KBM-7 (cell line): ENCODE measurements at regions not wholly inside any gene's neighbourhood (a gene's known extent, or its start where the extent isn't known, plus 50 kb on each side); places are given as distances from the start of the nearest gene placed in this dataset.
A peak's percentile ranks its signal among the peaks of the same experiment; 100 is the strongest.

Source experiments
- DNase-seq: peaks from one replicate; pipeline ENCODE4 v3.0.0-alpha.2; 2015
- in situ Hi-C: fragments of 300-500 bp; cut with MboI; formaldehyde crosslinking; loops from 2 replicates; pipeline ENCODE4 v1.14.3; 2020; ENCODE audit warnings: low sequenced_read_pairs, low pct_unique_long_range_greater_than_20kb, mixed read lengths

DNA sequence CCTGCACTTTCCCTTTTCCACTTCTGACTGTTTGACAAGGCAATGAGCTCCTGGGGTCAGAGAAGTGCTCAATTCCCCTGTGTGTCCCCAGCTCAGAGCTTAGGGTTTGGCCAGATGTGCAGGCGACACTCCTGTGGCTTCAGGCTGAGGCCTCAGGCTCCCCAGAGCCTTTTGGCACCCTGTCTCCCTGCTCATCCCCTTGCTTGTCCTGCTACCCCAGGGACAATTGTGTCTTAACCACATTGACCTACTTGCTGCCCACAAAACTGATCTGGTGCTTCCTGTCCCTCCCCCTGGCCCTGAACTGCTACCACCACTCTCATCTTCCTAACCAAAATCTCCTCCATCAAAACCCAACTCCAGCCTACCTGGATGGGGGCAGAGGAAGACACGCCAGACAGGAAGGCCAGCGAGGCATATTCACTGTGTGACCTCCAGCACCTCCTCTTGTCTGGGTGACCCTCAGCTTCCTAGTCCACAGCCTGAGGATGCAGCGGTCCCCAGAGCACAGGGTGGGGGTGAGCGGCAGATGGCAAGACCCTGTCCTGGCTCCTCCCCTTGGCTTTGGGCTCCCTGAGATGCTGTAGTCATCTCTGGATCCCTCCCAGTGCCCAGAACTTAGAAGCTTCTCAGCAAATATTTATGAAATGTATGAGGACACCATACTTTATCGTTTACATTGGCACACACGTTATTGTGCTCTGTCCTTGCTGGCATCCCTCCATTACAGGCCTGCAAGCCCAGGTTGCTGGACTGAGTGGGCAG is 98.9 kb upstream of the SLC6A6 start:
- in situ Hi-C loops = no loop called here
- no peak for DNase-seq

DNA sequence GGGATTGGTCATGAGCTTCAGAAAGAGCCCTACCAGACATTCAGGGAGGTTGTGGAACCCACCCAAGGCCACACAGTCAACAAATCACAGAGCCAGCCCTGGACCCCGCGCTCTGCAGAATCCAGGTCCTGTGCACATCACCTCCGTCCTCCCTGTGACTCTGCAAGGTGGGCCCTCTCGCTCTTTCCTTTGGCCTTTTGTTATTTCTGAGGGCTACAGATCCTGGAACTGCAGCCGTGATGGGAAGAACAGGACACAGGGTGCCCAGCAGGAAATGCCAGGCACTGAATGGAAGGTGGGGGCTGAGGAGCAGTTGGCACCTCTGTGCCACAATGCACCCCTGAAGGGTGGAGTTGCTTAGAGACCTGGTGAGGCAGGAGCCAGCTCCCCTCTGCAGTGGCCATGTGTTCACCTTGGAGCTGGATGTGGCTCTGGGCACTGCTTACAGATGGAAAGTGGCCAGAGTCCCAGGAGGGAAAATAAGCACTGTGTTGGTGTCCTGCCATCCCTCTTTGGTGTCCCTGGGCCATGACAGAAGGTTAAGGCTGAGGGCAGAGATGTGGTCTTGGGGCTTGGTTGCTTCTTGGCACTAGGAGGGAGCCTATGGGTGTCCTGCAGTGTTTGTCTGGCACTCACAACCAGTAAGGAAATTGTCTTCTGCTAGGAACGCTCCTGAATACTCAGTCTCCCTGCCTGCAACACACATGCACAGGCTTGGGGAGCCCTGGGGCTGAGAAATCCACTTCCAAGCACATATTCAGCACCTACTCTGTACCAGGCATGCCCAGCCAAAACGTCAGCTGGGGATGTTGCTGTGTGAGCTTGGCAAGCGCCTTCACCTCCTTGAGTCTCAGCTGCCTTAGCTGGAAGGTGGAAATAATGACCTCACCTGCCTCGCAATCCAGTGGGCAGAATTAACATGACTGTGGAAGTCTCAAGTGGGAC is 98.0 kb upstream of the SLC6A6 start:
- no peak for DNase-seq

DNA sequence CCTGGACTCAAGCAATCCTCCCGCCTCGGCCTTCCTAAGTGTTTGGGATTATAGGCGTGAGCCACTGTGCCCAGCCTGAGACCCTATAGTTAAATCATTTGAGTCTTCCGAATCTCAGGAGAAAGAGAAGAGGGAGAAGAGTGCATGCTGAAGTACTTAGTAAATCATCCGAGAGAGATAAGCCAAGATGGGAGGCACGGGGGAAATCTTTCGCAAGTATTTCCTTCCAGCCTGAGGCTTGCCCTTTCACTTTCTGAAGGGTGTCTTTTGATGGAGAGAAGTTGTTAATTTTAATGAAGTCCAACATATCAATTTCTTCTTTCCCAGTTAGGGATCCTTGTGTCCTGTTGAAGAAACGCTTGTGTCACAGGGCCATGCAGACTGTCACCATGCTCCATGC is 97.1 kb upstream of the SLC6A6 start:
- no peak for DNase-seq
- in situ Hi-C loops = no loop called here

More for the DNA sequence above, 98.0 kb upstream of the SLC6A6 start:
- in situ Hi-C loops = no loop called here

DNA sequence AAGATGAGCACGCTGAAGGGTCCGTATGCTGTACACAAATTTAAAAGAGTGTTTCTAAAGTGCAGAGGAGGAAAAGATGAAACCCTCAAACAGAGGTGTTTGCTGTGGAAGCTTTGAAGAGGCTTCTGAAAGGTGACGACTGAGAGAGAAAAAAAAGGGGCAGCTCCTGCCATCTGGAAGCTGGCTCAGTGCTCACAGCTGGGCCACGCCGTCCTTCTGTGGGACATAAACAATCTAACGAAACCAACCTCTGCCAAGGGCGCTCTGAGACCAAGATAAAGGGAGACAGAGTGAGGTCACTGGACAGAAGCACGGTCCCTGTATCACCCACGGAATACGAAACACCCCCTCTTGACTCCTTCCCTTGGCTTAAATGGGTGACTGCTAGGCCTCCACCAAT is 96.3 kb upstream of the SLC6A6 start:
- in situ Hi-C loops = no loop called here
- no peak for DNase-seq

DNA sequence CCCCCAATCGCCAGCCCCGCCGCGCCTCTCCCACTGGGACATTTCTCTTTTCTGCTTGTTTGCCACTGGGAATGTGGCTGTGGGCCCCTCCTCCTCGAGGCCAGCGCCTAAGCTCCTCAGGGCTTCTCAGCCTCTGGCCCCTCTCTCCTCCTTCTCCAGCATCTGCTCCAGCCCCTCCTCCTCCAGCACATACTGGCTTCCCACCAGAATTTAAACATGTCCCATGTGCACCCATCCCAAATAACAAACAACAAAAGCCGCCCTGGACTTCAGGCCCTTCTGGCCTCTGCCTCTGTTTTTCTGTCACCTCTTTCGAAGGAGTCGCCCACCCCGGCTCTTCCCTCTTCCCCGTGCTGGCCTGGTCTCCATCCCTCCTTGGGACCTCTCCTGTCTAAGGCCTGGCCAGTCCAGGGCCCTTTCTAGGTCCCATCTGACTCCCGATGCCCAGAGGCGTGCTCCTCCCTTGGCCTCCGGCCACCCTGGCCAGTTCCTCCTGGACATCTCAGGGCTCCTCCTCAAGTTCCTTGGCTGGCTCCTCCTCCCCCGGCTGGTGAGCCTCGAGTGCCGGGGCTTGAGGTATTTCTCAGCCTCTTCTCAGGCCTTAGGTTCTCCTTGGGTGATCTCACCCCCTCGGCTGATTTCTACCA is 94.6 kb upstream of the SLC6A6 start:
- DNase-seq = no peak
- in situ Hi-C loops = no loop called here

DNA sequence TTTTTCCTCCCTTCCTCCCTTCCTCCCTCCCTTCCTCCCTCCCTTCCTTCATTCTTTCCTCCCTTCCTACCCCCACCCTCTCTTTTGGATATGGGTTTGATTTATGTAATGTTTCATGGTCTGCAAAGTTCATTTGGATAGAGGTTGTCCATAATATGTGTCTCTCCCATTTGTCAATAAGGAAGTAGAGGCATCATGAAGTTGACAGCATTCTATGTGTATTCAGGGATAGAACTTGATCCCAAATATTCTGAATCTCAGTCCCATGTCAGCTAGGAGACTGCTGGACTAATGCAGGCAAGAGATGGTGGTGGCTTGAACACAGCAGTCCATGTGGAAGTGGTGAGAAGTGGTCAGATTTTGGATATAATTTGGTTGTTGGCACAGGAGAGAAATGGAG is 90.7 kb upstream of the SLC6A6 start:
- in situ Hi-C loops = no loop called here
- DNase-seq = no peak

DNA sequence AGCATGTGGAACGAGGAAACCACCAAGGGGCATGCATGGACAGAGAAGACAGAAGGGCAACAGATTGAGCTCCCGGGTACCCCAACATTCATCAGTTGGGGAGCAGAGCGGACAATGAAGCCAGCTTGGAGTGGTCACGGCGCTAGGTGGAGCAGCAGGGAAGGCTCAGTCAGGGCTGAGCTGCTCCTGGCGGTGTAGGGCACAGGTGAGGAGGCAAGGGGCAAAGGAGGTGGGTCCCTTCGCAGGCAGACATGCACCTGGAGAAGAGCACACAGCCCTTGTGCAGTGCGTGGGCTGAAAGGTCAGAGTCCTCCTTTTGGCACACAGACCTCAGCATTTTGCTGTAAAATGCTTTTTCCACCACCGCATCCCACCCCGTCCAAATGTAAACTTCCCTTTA is 90.0 kb upstream of the SLC6A6 start:
- no peak for DNase-seq
- in situ Hi-C loops = no loop called here

DNA sequence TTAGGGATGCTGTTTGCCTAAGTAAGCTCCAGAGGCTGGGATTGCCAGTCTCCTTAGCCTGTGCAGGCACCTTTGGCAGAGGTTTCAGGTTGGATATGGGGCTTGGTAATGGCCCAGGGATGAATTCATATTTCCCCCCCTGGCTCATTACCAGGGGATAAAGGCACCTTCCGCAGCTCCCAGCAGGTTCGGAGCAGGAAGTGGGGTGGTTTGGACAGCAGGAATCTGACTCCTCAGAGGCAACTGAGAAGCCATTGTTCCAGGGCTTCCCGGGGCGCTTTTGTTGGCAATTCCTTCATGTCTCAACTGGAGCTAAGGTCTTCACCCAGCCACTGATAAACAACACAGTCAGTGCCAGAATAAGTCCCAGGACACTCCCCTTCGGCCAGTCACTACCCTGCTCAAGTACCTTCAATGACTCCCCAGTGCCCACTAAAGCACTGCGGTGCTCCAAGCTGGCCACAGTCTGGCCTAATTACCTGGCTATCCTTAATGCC is 85.3 kb upstream of the SLC6A6 start:
- no peak for DNase-seq
- in situ Hi-C loops = no loop called here

DNA sequence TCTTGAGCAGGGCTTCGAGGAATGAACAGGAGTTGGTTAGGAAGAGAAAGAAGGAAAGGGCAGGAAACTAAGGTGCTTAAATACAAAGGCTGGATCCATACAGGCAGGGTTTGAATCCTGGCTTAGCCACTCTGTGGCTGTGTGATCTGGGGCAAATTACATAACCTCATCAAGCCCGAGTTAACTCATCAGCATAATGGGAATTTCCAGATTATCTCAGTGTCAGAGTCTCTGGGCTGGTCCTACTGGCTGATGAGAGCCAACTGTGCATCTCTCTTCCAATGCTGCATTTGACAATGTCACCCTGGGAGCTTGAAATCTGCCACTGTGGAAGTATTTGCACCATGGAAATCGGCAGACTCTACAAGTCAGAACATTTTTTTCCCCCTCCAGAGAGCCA is 83.8 kb upstream of the SLC6A6 start:
- no peak for DNase-seq
- in situ Hi-C loops = no loop called here

DNA sequence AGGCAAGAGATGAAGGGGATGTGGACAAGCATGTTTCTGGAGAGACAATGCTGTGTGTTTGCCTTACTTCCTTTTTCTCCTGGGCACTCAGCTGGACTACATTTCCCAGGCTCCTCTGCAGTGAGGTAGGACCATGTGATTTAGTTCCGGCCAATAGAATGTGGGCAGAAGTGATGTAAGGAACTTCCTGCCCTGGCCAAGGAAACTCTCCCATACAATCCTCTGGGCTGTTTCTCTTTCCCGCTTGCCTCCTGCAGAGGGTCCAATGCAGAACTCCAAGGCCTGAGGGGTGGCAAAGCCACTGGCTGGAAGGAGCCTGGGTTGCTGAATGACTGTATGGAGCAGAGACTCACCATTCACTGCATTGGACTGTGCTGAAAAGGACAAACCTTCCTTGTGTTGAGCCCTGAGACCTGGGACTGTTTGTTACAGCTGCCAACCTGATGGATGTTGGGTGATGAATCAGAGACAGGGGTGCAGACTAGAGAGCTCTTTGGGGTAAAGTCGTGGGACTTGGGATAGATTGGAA is 82.7 kb upstream of the SLC6A6 start:
- peak; percentile 93 for DNase-seq
- in situ Hi-C loops = no loop called here

DNA sequence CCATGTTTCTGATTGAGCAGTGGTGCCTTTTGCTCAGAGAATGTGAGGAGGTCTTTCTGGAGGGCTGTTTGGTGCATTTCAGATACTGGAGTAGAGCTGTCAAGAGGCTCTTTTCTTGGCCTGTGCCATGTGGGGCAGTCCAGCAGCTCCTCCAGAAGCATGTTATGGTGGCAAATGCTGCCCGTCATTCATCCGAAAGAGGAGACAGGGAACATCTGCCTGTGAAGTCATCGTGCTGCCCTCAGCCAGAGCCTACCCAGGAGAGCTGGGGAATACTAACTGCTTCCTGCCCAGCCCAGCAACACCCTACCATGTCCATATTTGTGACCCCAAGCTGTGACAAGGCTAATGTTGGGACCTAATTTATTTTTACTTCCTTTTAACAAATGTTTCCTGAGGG is 82.2 kb upstream of the SLC6A6 start:
- no peak for DNase-seq
- in situ Hi-C loops = no loop called here

DNA sequence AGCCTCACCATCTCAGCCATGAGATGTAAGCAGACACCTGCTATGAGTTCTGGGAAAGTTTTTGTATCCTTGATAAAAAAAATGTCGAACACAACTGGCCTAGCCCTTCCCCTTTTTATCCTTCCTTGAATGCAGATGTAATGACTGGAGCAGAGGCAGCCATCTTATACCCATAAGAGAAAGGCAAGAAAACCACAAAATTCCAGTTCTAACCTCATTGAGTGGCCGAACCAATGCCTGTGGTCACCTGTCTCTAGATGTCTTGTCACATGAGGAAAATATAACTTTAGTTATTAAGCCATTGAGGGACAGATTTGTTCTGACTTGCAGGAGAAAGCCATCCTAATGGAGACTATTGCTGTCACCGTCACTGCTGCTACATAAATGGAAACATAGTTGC is 80.4 kb upstream of the SLC6A6 start:
- no peak for DNase-seq
- in situ Hi-C loops = no loop called here

DNA sequence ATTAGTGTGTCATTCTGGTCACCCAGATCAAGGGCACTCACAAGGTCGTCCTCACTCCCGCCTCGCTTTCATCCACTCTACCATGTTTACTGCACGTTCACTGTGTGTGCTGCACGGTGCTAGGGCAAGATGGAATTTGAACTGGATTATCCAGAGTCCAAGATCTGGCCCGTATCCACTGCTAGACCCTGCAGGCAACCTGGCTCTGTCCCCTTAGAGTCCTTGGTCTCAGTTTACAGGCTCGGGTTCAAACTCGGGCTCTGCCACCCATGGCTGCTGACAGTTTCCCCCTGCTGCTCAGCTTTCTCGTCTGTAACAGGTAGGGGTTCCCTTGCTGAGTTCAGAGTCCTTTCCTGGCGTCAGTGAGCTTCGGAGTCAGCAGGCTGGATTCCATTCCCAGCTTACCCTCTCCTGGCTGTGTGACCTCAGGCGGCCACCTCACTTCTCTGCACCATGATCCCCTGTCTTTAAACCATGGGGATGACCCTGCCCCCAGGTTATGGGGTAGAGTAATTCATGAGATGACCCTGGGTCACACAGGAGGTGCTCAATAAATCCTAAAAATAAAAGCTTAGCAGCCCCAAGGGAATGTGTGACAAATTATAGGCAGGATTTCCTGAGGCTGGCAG is 79.6 kb upstream of the SLC6A6 start:
- in situ Hi-C loops = no loop called here

DNA sequence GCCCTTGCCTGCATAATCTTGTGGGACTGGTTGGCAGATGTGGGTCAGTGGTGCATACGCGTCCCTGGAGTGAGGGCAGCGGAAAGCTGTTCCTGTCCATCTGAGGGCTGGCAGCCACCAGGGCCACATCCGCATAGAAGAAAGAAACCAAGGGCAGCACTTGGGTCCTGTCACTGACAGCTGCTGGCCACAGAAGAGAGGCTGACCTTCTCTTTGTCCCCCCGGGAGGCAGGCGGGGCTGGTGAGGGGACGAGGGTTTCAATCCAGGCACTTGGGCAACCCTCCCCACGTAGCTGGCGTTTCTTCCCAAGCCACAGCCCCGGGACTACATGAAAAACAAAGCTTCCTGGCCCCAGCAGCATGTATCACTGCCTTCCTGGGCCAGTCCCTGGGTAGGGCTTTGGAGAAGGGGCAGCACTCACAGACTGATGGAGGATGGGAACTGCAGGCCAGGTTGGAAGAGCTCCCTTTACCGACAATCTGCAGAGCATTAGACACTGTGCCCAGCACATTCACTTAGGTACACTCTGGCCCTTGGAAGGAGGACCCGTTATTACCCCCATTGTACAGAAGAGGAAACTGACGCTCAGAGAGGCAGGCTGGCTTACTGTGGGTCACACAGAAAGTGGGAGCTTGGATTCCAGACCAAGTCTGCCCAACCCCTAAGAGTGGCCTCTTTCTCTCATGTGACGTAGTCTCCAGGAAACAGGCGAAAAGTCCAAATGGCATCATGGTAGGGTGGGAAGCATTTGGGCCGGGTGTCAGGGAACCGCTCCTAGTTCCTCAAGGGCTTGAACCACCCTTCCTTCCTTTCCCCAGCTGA is 78.8 kb upstream of the SLC6A6 start:
- DNase-seq = no peak
- in situ Hi-C loops = no loop called here

More for the DNA sequence above, 79.6 kb upstream of the SLC6A6 start:
- DNase-seq = no peak

DNA sequence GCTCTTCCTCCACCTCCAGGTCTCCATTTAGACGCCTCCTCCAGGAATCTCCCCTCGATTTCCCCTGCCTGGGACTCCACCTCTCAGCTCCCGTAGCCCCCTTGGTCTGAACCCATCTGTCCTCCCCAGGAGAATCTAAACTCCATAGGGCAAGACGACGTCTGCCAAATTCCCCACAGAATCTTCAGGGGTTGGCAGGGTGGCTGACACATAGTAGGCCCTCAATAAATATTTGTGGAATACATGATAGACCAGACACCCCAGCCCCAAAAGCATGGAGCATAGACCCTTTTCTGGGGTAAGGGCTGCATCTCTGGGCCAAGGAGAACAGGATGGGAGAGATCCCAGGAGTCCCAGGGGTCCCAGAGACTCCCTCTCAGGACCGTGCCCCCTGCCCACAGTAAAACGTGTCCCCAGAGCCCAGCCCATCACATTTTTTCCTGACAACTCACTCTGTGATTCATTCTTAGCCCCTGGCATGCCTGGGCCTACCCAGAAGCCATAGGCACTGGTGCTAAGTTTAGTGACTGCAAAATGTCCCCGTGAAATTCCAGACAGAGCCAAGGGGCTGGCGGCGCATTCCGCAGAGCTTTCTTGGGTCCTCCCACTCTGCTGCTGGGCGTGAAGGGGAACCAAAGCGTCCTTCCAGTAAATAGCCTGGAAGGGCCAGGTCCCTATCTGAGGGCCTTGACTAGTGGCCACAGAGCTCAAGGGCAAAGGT is 78.0 kb upstream of the SLC6A6 start:
- in situ Hi-C loops = no loop called here

DNA sequence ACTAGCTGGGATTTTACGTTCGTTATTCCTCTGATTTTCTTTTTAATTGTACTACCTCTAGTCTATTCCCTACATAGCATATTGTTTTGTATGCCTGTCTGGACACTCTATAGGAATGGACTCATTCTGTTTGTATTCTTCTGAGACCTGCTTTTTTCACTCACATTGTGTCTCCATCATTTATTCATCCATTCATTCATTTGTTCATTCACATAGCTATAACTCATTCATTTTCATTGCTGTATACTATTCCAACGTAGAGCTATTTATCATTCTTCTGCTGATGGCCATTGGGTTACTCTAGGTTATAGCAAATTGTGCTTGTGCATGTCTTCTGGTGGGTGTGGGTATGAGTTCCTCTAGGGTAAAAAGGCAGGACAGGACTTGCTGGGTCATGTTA is 74.0 kb upstream of the SLC6A6 start:
- DNase-seq = no peak
- in situ Hi-C loops = no loop called here

More for the DNA sequence above, 78.0 kb upstream of the SLC6A6 start:
- DNase-seq = no peak

DNA sequence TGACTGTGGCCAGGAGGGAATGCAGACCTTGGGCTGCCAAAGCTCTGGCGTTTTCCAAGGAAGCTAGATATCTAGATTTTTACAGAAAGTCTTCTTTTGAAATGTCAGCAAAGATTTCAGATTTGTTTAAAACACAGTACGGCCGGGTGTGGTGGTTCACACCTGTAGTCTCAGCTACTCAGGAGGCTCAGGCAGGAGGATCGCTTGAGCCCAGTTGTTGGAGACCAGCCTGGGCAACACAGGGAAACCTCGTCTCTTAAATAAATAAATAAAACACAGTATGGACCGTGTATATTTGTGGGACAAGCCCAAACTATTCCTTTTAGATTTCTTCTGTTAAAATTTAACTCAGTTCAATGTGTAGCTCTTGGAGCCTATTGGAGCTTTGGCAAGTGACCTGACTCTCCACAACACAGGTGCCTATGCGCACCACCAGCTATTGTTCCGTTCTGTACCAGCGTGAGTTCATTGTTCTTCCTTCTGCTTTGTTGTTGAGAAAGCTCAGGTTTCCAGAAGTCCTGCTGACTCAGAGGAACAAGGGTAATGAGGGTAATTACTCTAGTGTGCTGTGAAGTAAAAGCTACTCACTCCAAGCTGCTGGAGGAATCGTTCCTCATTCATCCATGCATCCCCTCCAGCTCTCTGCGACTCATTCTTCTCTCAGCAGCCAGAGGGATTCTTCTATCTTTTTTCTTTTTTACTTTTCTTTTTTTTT is 73.1 kb upstream of the SLC6A6 start:
- peak; percentile 76 for DNase-seq
- in situ Hi-C loops = no loop called here
